KMS-11 (cell line): ENCODE measurements at regions not wholly inside any gene's neighbourhood (a gene's known extent, or its start where the extent isn't known, plus 50 kb on each side); places are given as distances from the start of the nearest gene placed in this dataset.

Experiments used
- H2AFZ ChIP-seq: fragments of 200-600 bp; sonication (generic); 2 replicates; pipeline ENCODE4 v1.6.1; 2016; ENCODE audit warnings: antibody characterized with exemption, mixed run types, low read depth
- H3K27ac ChIP-seq: fragments of 200-600 bp; sonication (generic); 2 replicates; pipeline ENCODE4 v1.6.1; 2016; ENCODE audit warnings: mild to moderate bottlenecking, mixed run types
- H3K27me3 ChIP-seq: fragments of 200-600 bp; sonication (generic); 2 replicates; pipeline ENCODE4 v1.6.1; 2017; ENCODE audit warnings: mild to moderate bottlenecking, low read depth, mixed run types, moderate library complexity; ENCODE audit not compliant: insufficient read depth
- H3K36me3 ChIP-seq: fragments of 200-600 bp; sonication (generic); 2 replicates; pipeline ENCODE4 v1.6.1; 2017; ENCODE audit warnings: mild to moderate bottlenecking, mixed run types; ENCODE audit not compliant: insufficient read depth
- H3K4me1 ChIP-seq: fragments of 200-600 bp; sonication (generic); 2 replicates; pipeline ENCODE4 v1.6.1; 2016; ENCODE audit warnings: mild to moderate bottlenecking, low read depth, mixed run types; ENCODE audit not compliant: poor library complexity, severe bottlenecking
- H3K4me2 ChIP-seq: fragments of 200-600 bp; sonication (generic); 2 replicates; pipeline ENCODE4 v1.7.0; 2016; ENCODE audit warnings: mild to moderate bottlenecking, mixed run types
- H3K4me3 ChIP-seq: fragments of 200-600 bp; sonication (generic); IDR thresholded peaks from 2 replicates; pipeline ENCODE4 v1.6.1; 2017; ENCODE audit warnings: low read depth, low read length, mixed read lengths; ENCODE audit not compliant: insufficient read depth
- H3K79me2 ChIP-seq: fragments of 200-600 bp; sonication (generic); 2 replicates; pipeline ENCODE4 v1.6.1; 2016; ENCODE audit warnings: low read depth, mixed run types; ENCODE audit not compliant: insufficient read depth
- H3K9ac ChIP-seq: fragments of 200-600 bp; sonication (generic); 2 replicates; pipeline ENCODE4 v1.6.1; 2016; ENCODE audit warnings: mild to moderate bottlenecking, mixed run types
- H4K20me1 ChIP-seq: fragments of 200-600 bp; sonication (generic); 2 replicates; pipeline ENCODE4 v1.6.1; 2016; ENCODE audit warnings: mild to moderate bottlenecking, mixed run types; ENCODE audit not compliant: insufficient read depth
- CTCF ChIP-seq: fragments of 200-600 bp; sonication (generic); conservative IDR thresholded peaks from 2 replicates; pipeline ENCODE4 v1.6.1; 2017; ENCODE audit warnings: low read depth, mild to moderate bottlenecking, antibody characterized with exemption, low read length, moderate library complexity, mixed read lengths

- Histone ChIP-seq H3K27me3 (no peaks in the 10 kb centered on the region), H3K4me1 (peaks cover 18% of the 10 kb centered on the region), H4K20me1 (no peaks in the 10 kb centered on the region), H3K9ac (no peak overlapping the region), H3K4me3 (no peak overlapping the region), H3K4me2 (no peak overlapping the region; the same call in 1 of the 2 replicates), H3K79me2 (no peaks in the 10 kb centered on the region), H2AFZ (peak overlapping the region; percentile 15; the same call in 1 of the 2 replicates), H3K36me3 (no peaks in the 10 kb centered on the region), H3K27ac (no peak overlapping the region)
- TF ChIP-seq CTCF: no peak
Observed at GRCh38 chr3:165446555-165446954, 250.4 kb upstream of the SLITRK3 start.

DNA sequence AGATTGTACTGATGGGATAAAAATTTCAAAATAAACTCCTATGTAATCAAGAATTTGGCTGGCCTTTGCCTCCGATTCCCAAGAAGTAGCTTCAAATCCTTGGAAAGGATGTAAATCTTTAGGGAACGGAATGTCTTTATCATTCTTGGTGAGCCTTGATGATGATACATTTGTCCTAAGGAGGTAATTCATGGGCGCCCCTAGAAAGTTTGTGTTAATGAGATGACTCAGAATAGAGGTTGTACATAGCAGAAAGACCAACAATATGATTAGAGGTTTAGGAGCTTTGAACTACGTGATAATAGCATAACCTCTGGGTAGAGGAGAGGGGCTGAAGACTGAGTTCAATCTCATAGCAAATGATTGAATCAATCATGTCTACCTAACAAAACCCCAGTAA is 248.6 kb upstream of the SLITRK3 start:
- TF ChIP-seq CTCF: no peak

DNA sequence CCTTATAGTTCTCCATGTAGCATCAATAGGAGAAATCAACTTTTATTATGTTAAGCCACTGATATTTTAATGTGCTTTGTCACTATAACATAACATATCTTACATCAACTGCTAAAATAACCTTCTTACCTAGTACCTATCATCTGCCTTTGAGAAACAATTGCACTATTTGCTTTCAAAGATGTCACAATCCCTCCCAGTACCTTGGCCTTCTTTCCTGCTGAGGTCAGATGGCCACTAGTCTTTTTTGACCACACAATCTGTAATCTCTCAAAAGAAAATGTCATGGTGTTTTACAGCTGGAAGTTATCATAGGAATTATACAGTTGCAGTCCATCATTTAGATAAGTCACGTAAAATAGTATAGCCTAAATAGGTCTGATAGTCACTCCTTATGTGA is 247.5 kb upstream of the SLITRK3 start:
- H2AFZ ChIP-seq: no peak overlapping the region
- TF ChIP-seq CTCF: no peak
- peaks cover 46% of the 10 kb centered on the region for H3K4me1 ChIP-seq
- no peak overlapping the region for H3K9ac ChIP-seq
- H3K79me2 ChIP-seq: no peaks in the 10 kb centered on the region
- H3K36me3 ChIP-seq: no peaks in the 10 kb centered on the region
- H3K27me3 ChIP-seq: no peaks in the 10 kb centered on the region
- H3K4me2 ChIP-seq: no peak overlapping the region
- H3K27ac ChIP-seq: no peak overlapping the region
- no peak overlapping the region for H3K4me3 ChIP-seq
- no peaks in the 10 kb centered on the region for H4K20me1 ChIP-seq

More for the DNA sequence above, 248.6 kb upstream of the SLITRK3 start:
- Histone ChIP-seq H3K27ac (no peak overlapping the region), H3K27me3 (no peaks in the 10 kb centered on the region), H3K36me3 (no peaks in the 10 kb centered on the region), H4K20me1 (no peaks in the 10 kb centered on the region), H2AFZ (no peak overlapping the region), H3K9ac (no peak overlapping the region), H3K79me2 (no peaks in the 10 kb centered on the region), H3K4me3 (no peak overlapping the region), H3K4me2 (no peak overlapping the region), H3K4me1 (peaks cover 36% of the 10 kb centered on the region)

DNA sequence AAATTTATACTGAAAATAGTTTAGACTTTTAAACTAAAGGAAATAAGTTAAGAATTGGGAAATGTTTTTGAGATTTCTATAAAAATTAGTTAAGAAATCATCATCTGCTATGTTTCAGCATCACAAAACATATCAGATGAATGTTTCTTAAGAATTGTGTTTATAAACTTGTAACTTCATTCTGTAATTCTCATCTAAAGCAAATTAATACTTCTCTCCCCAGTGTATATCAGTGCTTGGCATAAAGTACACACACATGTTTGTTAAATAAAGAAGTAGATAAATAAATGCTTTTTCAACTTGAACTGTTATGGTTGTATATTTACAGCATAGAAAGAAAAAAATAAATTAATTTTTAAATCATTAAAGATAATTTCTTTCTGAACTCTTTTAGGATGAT is 245.9 kb upstream of the SLITRK3 start:
- H3K79me2 ChIP-seq: no peaks in the 10 kb centered on the region
- peaks cover 46% of the 10 kb centered on the region for H3K4me1 ChIP-seq
- no peak overlapping the region for H3K4me3 ChIP-seq
- H2AFZ ChIP-seq: no peak overlapping the region
- H4K20me1 ChIP-seq: no peaks in the 10 kb centered on the region
- H3K36me3 ChIP-seq: no peaks in the 10 kb centered on the region
- TF ChIP-seq CTCF: no peak
- H3K4me2 ChIP-seq: no peak overlapping the region; the same call in 1 of the 2 replicates
- no peak overlapping the region for H3K9ac ChIP-seq
- no peaks in the 10 kb centered on the region for H3K27me3 ChIP-seq
- H3K27ac ChIP-seq: no peak overlapping the region
